Stomach (tissue), 4 donors: ENCODE measurements at regions not wholly inside any gene's neighbourhood (a gene's known extent, or its start where the extent isn't known, plus 50 kb on each side); places are given as distances from the start of the nearest gene placed in this dataset.

Source experiments
- EP300 ChIP-seq: sonication (generic); formaldehyde crosslinking; IDR thresholded peaks from one replicate; pipeline ENCODE4 v1.6.1; 2017; ENCODE audit warnings: antibody characterized with exemption
- POLR2A ChIP-seq, 4 donors: fragments of 450-650 bp; IDR thresholded peaks; one replicate each; pipeline ENCODE4 v1.6.1; 2016; ENCODE audit warnings: antibody characterized with exemption in 4 of 4, control low read depth in 2 of 4, mild to moderate bottlenecking in 1 of 4, moderate library complexity in 1 of 4
- POLR2AphosphoS5 ChIP-seq, 3 donors: sonication (generic); formaldehyde crosslinking; IDR thresholded peaks; one replicate each; pipeline ENCODE4 v1.6.1; 2016; ENCODE audit warnings: antibody characterized with exemption in 3 of 3
- TF ChIP-seq, protein P1 (sequence below), 7 experiments: fragments of 450-650 bp in 4 of 7; fragments of 200-600 bp in 3 of 7; sonication (generic) in 3 of 7; IDR thresholded peaks; one replicate each; pipeline ENCODE4 v1.5.1; 2016 to 2019; ENCODE audit warnings: antibody characterized with exemption in 7 of 7, control low read depth in 2 of 7, mild to moderate bottlenecking in 1 of 7

- TF ChIP-seq, protein P1, sequence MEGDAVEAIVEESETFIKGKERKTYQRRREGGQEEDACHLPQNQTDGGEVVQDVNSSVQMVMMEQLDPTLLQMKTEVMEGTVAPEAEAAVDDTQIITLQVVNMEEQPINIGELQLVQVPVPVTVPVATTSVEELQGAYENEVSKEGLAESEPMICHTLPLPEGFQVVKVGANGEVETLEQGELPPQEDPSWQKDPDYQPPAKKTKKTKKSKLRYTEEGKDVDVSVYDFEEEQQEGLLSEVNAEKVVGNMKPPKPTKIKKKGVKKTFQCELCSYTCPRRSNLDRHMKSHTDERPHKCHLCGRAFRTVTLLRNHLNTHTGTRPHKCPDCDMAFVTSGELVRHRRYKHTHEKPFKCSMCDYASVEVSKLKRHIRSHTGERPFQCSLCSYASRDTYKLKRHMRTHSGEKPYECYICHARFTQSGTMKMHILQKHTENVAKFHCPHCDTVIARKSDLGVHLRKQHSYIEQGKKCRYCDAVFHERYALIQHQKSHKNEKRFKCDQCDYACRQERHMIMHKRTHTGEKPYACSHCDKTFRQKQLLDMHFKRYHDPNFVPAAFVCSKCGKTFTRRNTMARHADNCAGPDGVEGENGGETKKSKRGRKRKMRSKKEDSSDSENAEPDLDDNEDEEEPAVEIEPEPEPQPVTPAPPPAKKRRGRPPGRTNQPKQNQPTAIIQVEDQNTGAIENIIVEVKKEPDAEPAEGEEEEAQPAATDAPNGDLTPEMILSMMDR (IDR thresholded peaks at IDR 0.05) = no peak
- TF ChIP-seq POLR2A (IDR thresholded peaks at IDR 0.05) (no peak), POLR2AphosphoS5 (IDR thresholded peaks at IDR 0.05) (no peak), EP300 (no peak)
Measured at GRCh38 chr10:42940487-42941294, 136.2 kb upstream of the RET start.
